ENCODE measurements at regions not wholly inside any gene's neighbourhood (a gene's known extent, or its start where the extent isn't known, plus 50 kb on each side); places are given as distances from the start of the nearest gene placed in this dataset.
"Not testable (repeated sequence)": the region's sequence is repeated elsewhere in the genome, so short reads cannot be mapped to it uniquely, and the experiment has no call there.

DNA sequence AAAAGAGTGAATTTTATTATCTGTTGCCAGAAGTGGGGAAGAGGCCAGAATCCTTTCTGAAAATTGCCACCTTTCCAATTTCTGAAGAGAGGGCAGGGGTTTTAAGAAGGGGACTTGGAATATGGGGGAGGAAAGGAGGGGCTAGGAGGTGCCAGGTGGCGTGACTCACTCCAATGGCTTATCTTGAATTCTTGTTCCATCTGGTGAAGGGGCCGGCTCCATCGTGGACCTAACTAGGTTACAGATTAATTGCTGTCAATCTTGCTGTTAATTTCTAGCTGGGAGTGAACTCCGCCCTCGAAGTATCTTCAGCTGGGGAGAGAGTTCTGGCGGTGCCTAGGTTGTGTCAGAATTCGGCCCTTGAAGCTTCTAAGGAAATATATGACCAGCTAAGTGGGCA lies 138.7 kb downstream of the YTHDC2 start:
- FAIRE-seq, result no peak

GRCh38 chr5:113654828-113655227 lies 141.3 kb downstream of the YTHDC2 start:
- no peak for FAIRE-seq

- FAIRE-seq, result no peak
Observed at GRCh38 chr5:113660206-113660605, 146.7 kb downstream of the YTHDC2 start.

GRCh38 chr5:113660706-113661250 lies 147.3 kb downstream of the YTHDC2 start:
- FAIRE-seq, result no peak

- FAIRE-seq, result no peak
Observed at GRCh38 chr5:113663879-113664541, 150.5 kb downstream of the YTHDC2 start.

GRCh38 chr5:113673041-113673440 lies 159.5 kb downstream of the YTHDC2 start:
- no peak for FAIRE-seq

GRCh38 chr5:113675166-113675565 lies 161.7 kb downstream of the YTHDC2 start:
- FAIRE-seq, result no peak

DNA sequence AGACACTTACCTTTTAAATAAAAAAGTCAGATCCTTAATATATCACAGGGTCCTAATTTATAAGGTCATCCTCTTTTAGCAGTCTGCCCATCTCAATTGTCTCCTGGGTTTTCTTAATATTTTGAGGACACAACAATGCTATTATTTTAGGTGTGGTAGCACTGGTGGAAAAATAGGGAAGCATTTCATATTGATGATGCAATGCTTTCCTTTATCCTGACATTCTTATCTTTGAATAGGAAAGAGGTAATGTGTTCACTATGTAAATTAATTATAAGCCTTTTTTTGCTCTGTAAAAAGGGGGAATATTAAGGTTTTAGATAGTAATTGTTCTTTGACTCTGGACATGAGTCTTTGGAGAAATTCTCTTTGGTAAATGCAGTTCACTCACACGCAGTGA lies 164.7 kb downstream of the YTHDC2 start:
- FAIRE-seq, result no peak

DNA sequence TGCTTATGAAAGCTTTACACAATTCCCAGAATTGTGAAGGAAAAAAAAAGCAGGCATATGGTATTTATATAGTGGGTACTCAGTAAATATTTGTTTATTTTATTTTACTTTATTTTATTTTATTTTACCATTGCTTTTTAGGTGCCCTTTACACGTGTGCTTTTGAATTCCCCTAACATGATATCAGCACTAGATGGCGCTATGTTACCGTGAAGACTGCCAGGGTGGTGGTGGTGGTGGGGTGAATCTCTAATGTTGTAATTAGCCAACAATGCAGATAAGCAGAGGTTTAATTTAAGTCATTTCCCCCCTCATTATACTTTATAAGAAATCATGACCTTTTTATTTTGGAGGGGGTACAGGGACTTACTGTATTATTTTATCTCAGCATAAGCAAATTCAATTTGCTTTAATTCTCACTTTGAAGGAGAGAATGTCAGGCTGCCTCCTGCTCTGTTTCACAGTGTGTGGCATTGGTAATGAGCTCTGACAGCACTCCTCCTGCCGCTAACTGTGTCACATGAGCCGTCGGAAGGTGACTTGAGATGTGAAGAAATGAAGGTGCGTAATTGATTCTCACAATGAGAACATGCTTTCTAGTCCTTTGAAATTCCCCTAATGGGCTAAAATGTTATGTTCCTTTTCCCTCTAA lies 165.6 kb downstream of the YTHDC2 start:
- FAIRE-seq, result peak; percentile 70

DNA sequence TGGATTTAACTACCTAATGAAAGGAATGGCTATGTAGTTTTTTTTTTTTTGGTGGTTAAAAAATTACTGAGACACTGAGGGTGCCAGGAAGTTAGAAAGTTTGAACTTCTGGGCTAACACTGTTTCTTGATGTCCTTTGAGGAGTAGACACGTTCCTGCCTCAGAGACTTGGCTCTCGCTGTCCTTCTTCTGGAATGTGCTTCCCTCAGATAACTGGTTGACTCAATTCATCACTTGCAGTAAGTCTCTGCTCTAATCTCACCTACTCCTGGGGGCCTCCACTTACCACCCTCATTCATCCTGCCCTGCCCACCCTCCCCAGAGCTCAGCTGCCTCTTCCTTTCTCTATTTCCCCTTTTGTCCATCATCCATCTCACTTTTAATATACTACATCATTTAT lies 167.0 kb downstream of the YTHDC2 start:
- FAIRE-seq, result no peak

DNA sequence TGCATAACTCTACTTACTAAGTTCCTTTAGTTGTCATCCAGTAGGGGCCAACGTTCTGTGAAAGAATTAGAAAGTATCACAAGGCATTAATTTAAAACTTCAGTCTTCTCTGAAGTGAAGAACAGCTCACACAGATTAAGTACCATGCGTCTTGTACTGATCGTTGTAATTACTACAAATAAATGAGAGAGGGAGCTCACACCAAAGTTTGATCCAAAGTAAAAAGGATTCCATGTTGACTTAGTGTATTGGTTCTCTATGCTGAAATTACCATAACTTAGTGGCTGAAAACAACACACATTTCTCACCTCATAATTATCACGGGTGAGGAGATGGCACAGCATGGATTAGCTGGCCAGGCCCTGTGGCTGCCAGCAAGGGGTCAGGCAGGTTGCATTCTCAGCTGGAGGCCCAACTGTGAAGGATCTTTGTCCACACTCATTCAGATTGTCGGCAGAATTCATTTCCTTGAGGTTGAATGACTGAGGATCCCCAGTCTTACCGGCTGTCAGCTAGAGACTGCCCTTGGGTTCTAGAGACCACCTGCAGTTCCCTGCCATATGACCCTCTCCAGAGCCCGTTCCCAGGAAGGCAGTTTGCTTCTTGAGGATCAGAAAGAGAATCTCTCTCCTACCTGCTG lies 169.1 kb downstream of the YTHDC2 start:
- no peak for FAIRE-seq

GRCh38 chr5:113683211-113683610 lies 169.7 kb downstream of the YTHDC2 start:
- no peak for FAIRE-seq

DNA sequence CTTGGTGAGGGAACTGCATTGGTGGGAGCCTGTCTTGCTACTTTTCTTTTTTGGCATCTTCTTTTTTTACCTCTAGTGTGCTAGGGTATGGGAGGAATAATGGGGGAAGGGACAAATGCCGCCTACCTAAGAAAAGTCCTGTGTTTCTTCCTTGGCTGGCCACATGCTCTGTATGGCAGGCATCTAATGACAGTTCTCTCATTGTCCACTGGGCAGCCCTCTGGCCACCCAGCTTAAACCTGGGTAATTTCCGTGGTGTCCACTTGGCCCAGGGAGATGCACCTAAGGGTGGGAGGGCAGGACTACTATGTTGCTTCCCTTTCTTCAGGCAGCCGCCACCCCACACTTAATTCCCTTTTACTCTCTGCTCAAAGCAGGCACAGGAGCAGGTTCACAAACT lies 173.1 kb downstream of the YTHDC2 start:
- FAIRE-seq, result no peak

DNA sequence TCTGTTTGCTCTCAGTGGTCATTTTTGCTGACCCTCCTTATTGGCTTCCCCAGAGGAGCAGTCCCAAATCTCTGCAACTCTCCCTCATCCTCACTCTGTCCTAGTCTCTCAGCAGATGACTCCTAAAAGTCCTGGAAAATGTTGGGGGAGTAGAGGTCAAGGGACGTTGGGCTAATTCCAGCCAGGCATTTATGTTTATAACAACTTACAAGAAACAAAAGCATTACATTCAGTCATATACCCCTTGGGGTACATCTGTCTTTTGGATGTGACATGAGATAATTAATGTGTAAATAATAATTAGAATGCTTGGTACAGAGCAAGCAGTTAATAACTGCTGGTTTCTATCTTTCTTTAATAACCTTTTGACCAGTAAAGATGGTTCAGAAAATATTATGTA lies 176.2 kb downstream of the YTHDC2 start:
- no peak for FAIRE-seq

DNA sequence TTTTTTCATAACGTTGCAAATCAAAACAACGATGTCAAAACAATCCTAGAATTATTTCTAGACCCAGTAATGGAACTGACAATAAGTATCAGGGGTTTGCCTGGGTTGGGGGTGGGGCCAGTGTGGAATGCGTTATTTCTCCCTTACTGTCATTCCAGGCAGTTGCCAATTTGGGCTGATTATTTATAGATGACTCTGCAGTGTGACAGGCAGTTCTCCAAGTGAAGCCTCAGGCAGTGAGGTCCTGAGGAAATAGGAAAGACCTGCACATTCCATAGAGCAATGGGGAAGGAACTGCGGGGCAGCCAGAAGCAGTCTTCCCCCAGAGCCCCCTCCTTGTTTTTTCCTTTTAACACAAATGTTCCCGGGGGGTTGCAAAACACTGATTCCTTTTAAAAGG lies 179.0 kb downstream of the YTHDC2 start:
- no peak for FAIRE-seq

- no peak for FAIRE-seq
Observed at GRCh38 chr5:113692891-113693457, 179.5 kb downstream of the YTHDC2 start.

DNA sequence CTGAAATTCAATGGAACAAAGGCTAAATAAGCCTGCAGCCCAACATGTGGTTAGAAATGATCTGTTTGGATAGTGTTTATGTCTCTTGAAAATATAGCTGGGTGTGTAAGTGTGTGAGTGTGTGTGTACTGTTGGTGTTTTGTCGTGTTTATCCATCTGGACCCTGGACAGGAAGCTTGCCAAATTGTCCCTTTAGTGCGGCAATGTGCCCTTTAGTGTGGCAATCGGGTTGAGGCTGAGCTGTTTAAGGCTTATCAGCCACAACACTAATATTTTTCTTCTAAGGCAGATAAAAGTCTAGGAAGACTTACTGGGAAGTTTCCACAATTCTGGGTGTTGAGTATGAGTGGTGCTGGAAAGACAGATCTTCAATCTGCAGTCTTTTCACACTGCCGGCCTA lies 180.2 kb downstream of the YTHDC2 start:
- no peak for FAIRE-seq

- FAIRE-seq, result no peak
Observed at GRCh38 chr5:113694576-113694975, 181.1 kb downstream of the YTHDC2 start.

DNA sequence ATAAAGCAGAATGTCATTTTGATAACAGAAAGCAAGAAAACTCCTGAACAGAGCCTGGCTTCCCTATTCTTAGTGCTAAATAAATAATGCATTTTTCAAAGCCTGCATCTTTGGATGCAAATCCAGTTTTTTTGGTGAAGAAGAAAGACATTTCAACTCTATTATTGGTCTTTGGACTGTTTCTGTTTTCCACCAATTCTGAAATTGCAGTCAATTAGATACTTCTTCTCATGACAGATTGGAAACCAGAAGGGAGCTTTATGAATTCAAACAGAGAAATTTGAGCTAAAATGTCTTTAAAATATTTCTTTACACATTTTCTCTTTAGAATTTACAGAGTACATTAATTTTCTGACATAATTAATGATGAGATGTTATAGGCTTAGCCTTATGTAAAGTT lies 189.8 kb downstream of the YTHDC2 start:
- no peak for FAIRE-seq

DNA sequence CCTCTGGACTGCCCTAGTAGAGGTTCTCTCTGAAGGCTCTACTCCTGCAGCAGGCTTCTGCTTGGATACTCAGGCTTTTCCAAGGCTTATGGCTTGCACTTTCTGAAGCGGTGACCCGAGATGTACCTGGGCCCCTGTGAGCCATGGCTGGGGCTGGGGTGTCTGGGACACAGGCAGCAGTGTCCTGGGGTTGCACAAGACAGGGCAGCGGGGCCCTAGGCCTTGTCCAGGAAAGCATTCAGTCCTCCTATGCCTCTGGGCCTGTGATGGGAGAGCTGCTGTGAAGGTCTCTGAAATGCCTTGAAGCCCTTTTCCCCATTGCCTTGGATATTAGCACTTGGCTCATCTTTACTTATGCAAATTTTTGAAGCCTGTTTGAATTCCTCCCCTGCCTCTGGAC lies 192.2 kb downstream of the YTHDC2 start:
- no peak for FAIRE-seq

DNA sequence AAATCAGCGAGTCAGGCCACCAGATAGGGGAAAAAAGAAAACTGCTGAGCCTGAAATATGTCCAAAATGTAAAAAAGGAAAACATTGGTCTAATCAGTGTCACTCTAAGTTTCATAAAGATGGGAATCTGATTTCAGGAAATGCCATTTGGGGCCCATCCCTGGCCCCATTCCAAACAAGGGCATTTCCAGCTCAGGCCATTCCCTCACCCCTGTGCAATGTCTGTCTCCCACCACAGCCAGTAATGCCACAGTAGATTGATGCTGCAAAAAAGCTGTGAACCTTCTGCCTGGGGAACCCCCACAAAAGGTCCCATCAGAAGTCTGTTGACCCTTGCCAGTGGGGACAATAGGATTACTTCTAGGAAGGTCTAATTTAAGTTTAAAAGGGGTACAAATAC lies 199.6 kb downstream of the YTHDC2 start:
- no peak for FAIRE-seq

DNA sequence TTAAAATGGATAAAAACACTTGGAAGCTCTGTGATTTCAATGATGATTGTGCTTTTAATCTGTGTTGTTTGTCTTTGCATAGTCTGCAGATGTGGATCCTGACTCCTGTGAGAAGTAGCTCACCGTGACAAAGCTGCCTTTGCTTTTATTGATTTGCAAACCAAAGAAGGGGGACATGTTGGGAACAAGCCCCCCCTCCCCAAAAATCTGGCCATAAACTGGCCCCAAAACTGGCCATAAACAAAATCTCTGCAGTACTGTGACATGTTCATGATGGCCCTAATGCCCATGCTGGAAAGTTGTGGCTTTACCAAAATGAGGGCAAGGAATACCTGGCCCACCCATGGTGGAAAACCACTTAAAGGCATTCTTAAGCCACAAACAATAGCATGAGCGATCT lies 202.4 kb downstream of the YTHDC2 start:
- FAIRE-seq, result not testable (repeated sequence)

DNA sequence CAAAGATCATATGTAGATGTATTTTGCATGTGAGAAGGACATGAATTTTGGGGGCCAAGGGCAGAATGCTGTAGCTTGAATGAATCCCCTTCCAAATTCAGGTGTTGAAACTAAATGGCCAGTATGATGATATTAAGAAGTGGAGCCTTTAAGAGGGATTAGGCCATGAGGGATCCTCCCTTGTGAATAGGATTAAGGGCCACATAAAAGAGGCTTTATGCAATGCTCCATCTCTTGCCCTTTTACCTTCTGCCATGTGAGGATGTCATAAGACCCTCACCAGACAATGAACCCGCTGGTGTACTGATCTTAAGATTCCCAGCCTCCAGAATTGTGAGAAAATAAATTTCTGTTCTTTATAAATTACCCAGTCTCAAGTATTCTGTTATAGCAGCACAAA lies 206.1 kb downstream of the YTHDC2 start:
- no peak for FAIRE-seq

GRCh38 chr5:113721171-113721570 lies 207.7 kb downstream of the YTHDC2 start:
- FAIRE-seq, result no peak

Measured in endometrium (tissue), 2 donors.